ENCODE measurements at regions not wholly inside any gene's neighbourhood (a gene's known extent, or its start where the extent isn't known, plus 50 kb on each side); places are given as distances from the start of the nearest gene placed in this dataset.

- H3K4me1 ChIP-seq (ENCODE audit: insufficient read depth, low read length) = no peaks in the 10 kb centered on the region
- Mint-ChIP-seq H3K27me3 (peaks cover 0 to 1% of the 10 kb centered on the region in 2 donors), H3K36me3 (no peaks in the 10 kb centered on the region), H3K4me1 (no peaks in the 10 kb centered on the region), H3K4me3 (no peak overlapping the region), H3K9me3 (peaks cover 0 to 18% (median 5%) of the 10 kb centered on the region in 5 donors), H3K27ac (no peak overlapping the region)
- no peak overlapping the region for H3K4me3 ChIP-seq (ENCODE audit: low read length)
- H3K36me3 ChIP-seq (ENCODE audit: insufficient read depth, low read length) = no peaks in the 10 kb centered on the region
- no peaks in the 10 kb centered on the region for H3K9me3 ChIP-seq (ENCODE audit: low read length)
- CTCF ChIA-PET = no interaction called here
- no peak for DNase-seq
- POLR2A ChIA-PET = no interaction called here
- H3K27ac ChIP-seq (ENCODE audit: low read depth, low read length) = no peak overlapping the region
- H3K27me3 ChIP-seq (ENCODE audit: insufficient read depth, low read length, poor library complexity, severe bottlenecking) = no peaks in the 10 kb centered on the region
These were observed 811.2 kb downstream of the TYW1 start for GRCh38 chr7:67807826-67808225.

- ChIA-PET CTCF (no interaction called here), POLR2A (no interaction called here)
- peaks cover 0 to 1% of the 10 kb centered on the region in 2 donors for H3K27me3 Mint-ChIP-seq
- peaks cover 0 to 15% (median 3%) of the 10 kb centered on the region in 5 donors for H3K9me3 Mint-ChIP-seq
- Histone ChIP-seq H3K4me3 (ENCODE audit: low read length) (no peak overlapping the region), H3K27ac (ENCODE audit: low read depth, low read length) (no peak overlapping the region), H3K36me3 (ENCODE audit: insufficient read depth, low read length) (no peaks in the 10 kb centered on the region), H3K27me3 (ENCODE audit: insufficient read depth, low read length, poor library complexity, severe bottlenecking) (no peaks in the 10 kb centered on the region), H3K9me3 (ENCODE audit: low read length) (no peaks in the 10 kb centered on the region), H3K4me1 (ENCODE audit: insufficient read depth, low read length) (no peaks in the 10 kb centered on the region)
- no peak for DNase-seq
- no peak overlapping the region for H3K4me3 Mint-ChIP-seq
- no peak overlapping the region for H3K27ac Mint-ChIP-seq
- H3K4me1 Mint-ChIP-seq = no peaks in the 10 kb centered on the region
- H3K36me3 Mint-ChIP-seq = no peaks in the 10 kb centered on the region
These were observed 813.0 kb downstream of the TYW1 start for GRCh38 chr7:67809586-67809985.

- no peaks in the 10 kb centered on the region for H3K4me1 Mint-ChIP-seq
- no peaks in the 10 kb centered on the region for H3K27me3 ChIP-seq (ENCODE audit: insufficient read depth, low read length, poor library complexity, severe bottlenecking)
- no peak overlapping the region for H3K27ac ChIP-seq (ENCODE audit: low read depth, low read length)
- no peaks in the 10 kb centered on the region for H3K36me3 ChIP-seq (ENCODE audit: insufficient read depth, low read length)
- no peak overlapping the region for H3K4me3 Mint-ChIP-seq
- H3K36me3 Mint-ChIP-seq = peaks cover 0 to 1% (median 0%) of the 10 kb centered on the region in 3 donors
- H3K27me3 Mint-ChIP-seq = peaks cover 0 to 1% of the 10 kb centered on the region in 2 donors
- ChIA-PET CTCF (no interaction called here), POLR2A (no interaction called here)
- no peak overlapping the region for H3K27ac Mint-ChIP-seq
- peaks cover 3 to 14% (median 10%) of the 10 kb centered on the region in 5 donors for H3K9me3 Mint-ChIP-seq
- H3K9me3 ChIP-seq (ENCODE audit: low read length) = no peaks in the 10 kb centered on the region
- H3K4me1 ChIP-seq (ENCODE audit: insufficient read depth, low read length) = no peaks in the 10 kb centered on the region
- H3K4me3 ChIP-seq (ENCODE audit: low read length) = no peak overlapping the region
- DNase-seq = no peak
These were observed 817.1 kb downstream of the TYW1 start for GRCh38 chr7:67813621-67814292.

GRCh38 chr7:67817481-67817880, 820.8 kb downstream of the TYW1 start:
- Mint-ChIP-seq H3K36me3 (peaks cover 0 to 1% (median 0%) of the 10 kb centered on the region in 3 donors), H3K4me1 (no peaks in the 10 kb centered on the region), H3K9me3 (peaks cover 5 to 14% (median 8%) of the 10 kb centered on the region in 5 donors), H3K27me3 (no peaks in the 10 kb centered on the region), H3K27ac (no peak overlapping the region), H3K4me3 (no peak overlapping the region)
- H3K9me3 ChIP-seq (ENCODE audit: low read length) = no peaks in the 10 kb centered on the region
- H3K27me3 ChIP-seq (ENCODE audit: insufficient read depth, low read length, poor library complexity, severe bottlenecking) = no peaks in the 10 kb centered on the region
- no peak for DNase-seq
- H3K4me1 ChIP-seq (ENCODE audit: insufficient read depth, low read length) = no peaks in the 10 kb centered on the region
- ChIA-PET CTCF (no interaction called here), POLR2A (no interaction called here)
- H3K36me3 ChIP-seq (ENCODE audit: insufficient read depth, low read length) = no peaks in the 10 kb centered on the region
- no peak overlapping the region for H3K27ac ChIP-seq (ENCODE audit: low read depth, low read length)
- no peak overlapping the region for H3K4me3 ChIP-seq (ENCODE audit: low read length)

GRCh38 chr7:67821116-67821515, 824.5 kb downstream of the TYW1 start:
- H3K27me3 Mint-ChIP-seq = no peaks in the 10 kb centered on the region
- Histone ChIP-seq H3K9me3 (ENCODE audit: low read length) (no peaks in the 10 kb centered on the region), H3K27me3 (ENCODE audit: insufficient read depth, low read length, poor library complexity, severe bottlenecking) (no peaks in the 10 kb centered on the region), H3K4me1 (ENCODE audit: insufficient read depth, low read length) (no peaks in the 10 kb centered on the region), H3K4me3 (ENCODE audit: low read length) (no peak overlapping the region), H3K27ac (ENCODE audit: low read depth, low read length) (no peak overlapping the region), H3K36me3 (ENCODE audit: insufficient read depth, low read length) (no peaks in the 10 kb centered on the region)
- H3K4me3 Mint-ChIP-seq = no peak overlapping the region
- H3K4me1 Mint-ChIP-seq = no peaks in the 10 kb centered on the region
- no peak for DNase-seq
- H3K9me3 Mint-ChIP-seq = peaks cover 5 to 17% (median 10%) of the 10 kb centered on the region in 5 donors
- no peak overlapping the region for H3K27ac Mint-ChIP-seq
- no peaks in the 10 kb centered on the region for H3K36me3 Mint-ChIP-seq
- ChIA-PET CTCF (no interaction called here), POLR2A (no interaction called here)

GRCh38 chr7:67823345-67823744, 826.7 kb downstream of the TYW1 start:
- H3K4me3 ChIP-seq (ENCODE audit: low read length) = no peak overlapping the region
- no peaks in the 10 kb centered on the region for H3K9me3 ChIP-seq (ENCODE audit: low read length)
- Mint-ChIP-seq H3K9me3 (peaks cover 8 to 24% (median 12%) of the 10 kb centered on the region in 5 donors), H3K4me3 (no peak overlapping the region), H3K27me3 (no peaks in the 10 kb centered on the region), H3K36me3 (no peaks in the 10 kb centered on the region), H3K27ac (no peak overlapping the region), H3K4me1 (no peaks in the 10 kb centered on the region)
- POLR2A ChIA-PET = no interaction called here
- DNase-seq = no peak
- no peaks in the 10 kb centered on the region for H3K27me3 ChIP-seq (ENCODE audit: insufficient read depth, low read length, poor library complexity, severe bottlenecking)
- CTCF ChIA-PET = no interaction called here
- no peaks in the 10 kb centered on the region for H3K36me3 ChIP-seq (ENCODE audit: insufficient read depth, low read length)
- no peaks in the 10 kb centered on the region for H3K4me1 ChIP-seq (ENCODE audit: insufficient read depth, low read length)
- H3K27ac ChIP-seq (ENCODE audit: low read depth, low read length) = no peak overlapping the region

GRCh38 chr7:67825356-67825755, 828.7 kb downstream of the TYW1 start:
- Mint-ChIP-seq H3K9me3 (peaks cover 5 to 20% (median 10%) of the 10 kb centered on the region in 5 donors), H3K4me3 (no peak overlapping the region), H3K27ac (no peak overlapping the region), H3K4me1 (no peaks in the 10 kb centered on the region), H3K27me3 (no peaks in the 10 kb centered on the region), H3K36me3 (no peaks in the 10 kb centered on the region)
- Histone ChIP-seq H3K36me3 (ENCODE audit: insufficient read depth, low read length) (no peaks in the 10 kb centered on the region), H3K9me3 (ENCODE audit: low read length) (no peaks in the 10 kb centered on the region), H3K4me1 (ENCODE audit: insufficient read depth, low read length) (no peaks in the 10 kb centered on the region), H3K27ac (ENCODE audit: low read depth, low read length) (no peak overlapping the region), H3K4me3 (ENCODE audit: low read length) (no peak overlapping the region), H3K27me3 (ENCODE audit: insufficient read depth, low read length, poor library complexity, severe bottlenecking) (no peaks in the 10 kb centered on the region)
- DNase-seq = no peak
- POLR2A ChIA-PET = no interaction called here
- CTCF ChIA-PET = no interaction called here

GRCh38 chr7:67841896-67842295, 845.3 kb downstream of the TYW1 start:
- peaks cover 0 to 15% (median 14%) of the 10 kb centered on the region in 5 donors for H3K9me3 Mint-ChIP-seq
- Histone ChIP-seq H3K4me3 (ENCODE audit: low read length) (no peak overlapping the region), H3K27me3 (ENCODE audit: insufficient read depth, low read length, poor library complexity, severe bottlenecking) (no peaks in the 10 kb centered on the region), H3K36me3 (ENCODE audit: insufficient read depth, low read length) (no peaks in the 10 kb centered on the region), H3K9me3 (ENCODE audit: low read length) (no peaks in the 10 kb centered on the region), H3K27ac (ENCODE audit: low read depth, low read length) (no peak overlapping the region), H3K4me1 (ENCODE audit: insufficient read depth, low read length) (no peaks in the 10 kb centered on the region)
- peaks cover 0 to 3% (median 0%) of the 10 kb centered on the region in 3 donors for H3K36me3 Mint-ChIP-seq
- H3K4me1 Mint-ChIP-seq = no peaks in the 10 kb centered on the region
- ChIA-PET POLR2A (no interaction called here), CTCF (no interaction called here)
- H3K27me3 Mint-ChIP-seq = no peaks in the 10 kb centered on the region
- no peak overlapping the region for H3K4me3 Mint-ChIP-seq
- no peak overlapping the region for H3K27ac Mint-ChIP-seq
- DNase-seq = no peak
